OCI-LY3 (cell line): ENCODE measurements at regions not wholly inside any gene's neighbourhood (a gene's known extent, or its start where the extent isn't known, plus 50 kb on each side); places are given as distances from the start of the nearest gene placed in this dataset.

Experiments
- H2AFZ ChIP-seq: fragments of 200-600, 300-600 bp; shearing (Covaris generic); 2 replicates; pipeline ENCODE4 v1.6.0; 2014; ENCODE audit warnings: antibody characterized with exemption, low read depth, low read length
- H3K27ac ChIP-seq: fragments of 200-600, 300-600 bp; sonication (generic); 2 replicates; pipeline ENCODE4 v1.5.1; 2014; ENCODE audit warnings: mild to moderate bottlenecking, low read length, moderate library complexity, mixed read lengths
- H3K27me3 ChIP-seq: fragments of 200-600, 300-600 bp; sonication (generic); 2 replicates; pipeline ENCODE4 v1.6.1; 2014; ENCODE audit warnings: low read depth, low read length, mixed read lengths
- H3K36me3 ChIP-seq: fragments of 200-600, 300-600 bp; sonication (generic); replicated peaks from 2 replicates; pipeline ENCODE3; 2014; ENCODE audit warnings: low read depth, low read length, mixed read lengths
- H3K4me1 ChIP-seq: fragments of 300-600, 200-600 bp; sonication (generic); 2 replicates; pipeline ENCODE4 v1.6.1; 2014; ENCODE audit warnings: low read length, mixed read lengths
- H3K4me2 ChIP-seq: fragments of 200-600, 300-600 bp; sonication (generic); 2 replicates; pipeline ENCODE4 v1.6.1; 2014; ENCODE audit warnings: low read length, mixed read lengths
- H3K4me3 ChIP-seq: fragments of 300-600, 200-600 bp; sonication (generic); 2 replicates; pipeline ENCODE4 v1.5.1; 2014; ENCODE audit warnings: antibody characterized with exemption, mild to moderate bottlenecking, low read length, moderate library complexity
- H3K79me2 ChIP-seq: fragments of 300-600, 200-600 bp; shearing (Covaris generic); 2 replicates; pipeline ENCODE4 v1.6.1; 2014; ENCODE audit warnings: mild to moderate bottlenecking, low read length, mixed read lengths
- H3K9ac ChIP-seq: fragments of 300-600, 200-600 bp; shearing (Covaris generic); 2 replicates; pipeline ENCODE4 v1.6.0; 2014; ENCODE audit warnings: mild to moderate bottlenecking, low read length, moderate library complexity
- H3K9me3 ChIP-seq: fragments of 200-600, 300-600 bp; shearing (Covaris generic); 2 replicates; pipeline ENCODE4 v1.6.1; 2014; ENCODE audit warnings: low read length, mixed read lengths; ENCODE audit not compliant: insufficient read depth
- H4K20me1 ChIP-seq: fragments of 200-600, 300-600 bp; sonication (generic); 2 replicates; pipeline ENCODE4 v1.6.1; 2016; ENCODE audit warnings: low read length, mixed read lengths; ENCODE audit not compliant: insufficient read depth
- CTCF ChIP-seq: fragments of 200-600, 300-600 bp; sonication (generic); IDR thresholded peaks from 2 replicates; pipeline ENCODE4 v1.5.1; 2014; ENCODE audit warnings: antibody characterized with exemption, low read length, low read depth
- EZH2phosphoT487 ChIP-seq: fragments of 200-600 bp; shearing (Covaris generic); IDR thresholded peaks from 2 replicates; pipeline ENCODE4 v1.6.1; 2018; ENCODE audit warnings: antibody characterized with exemption, mixed run types, low read depth

GRCh38 chrX:11996810-11997209, 141.5 kb upstream of the FRMPD4 start:
- no peaks in the 10 kb centered on the region for H3K27me3 ChIP-seq
- TF ChIP-seq EZH2phosphoT487: no peak
- no peak for TF ChIP-seq CTCF
- H3K36me3 ChIP-seq: no peaks in the 10 kb centered on the region
- H3K27ac ChIP-seq: no peak overlapping the region
- H3K9ac ChIP-seq: no peak overlapping the region
- H2AFZ ChIP-seq: no peak overlapping the region
- H3K9me3 ChIP-seq: no peaks in the 10 kb centered on the region
- H3K4me2 ChIP-seq: no peak overlapping the region
- H3K4me1 ChIP-seq: peaks cover 7% of the 10 kb centered on the region
- H3K4me3 ChIP-seq: no peak overlapping the region
- H4K20me1 ChIP-seq: no peaks in the 10 kb centered on the region
- no peaks in the 10 kb centered on the region for H3K79me2 ChIP-seq

GRCh38 chrX:11998944-11999343, 139.3 kb upstream of the FRMPD4 start:
- Histone ChIP-seq H3K9ac (no peak overlapping the region), H3K4me1 (peaks cover 7% of the 10 kb centered on the region), H3K4me2 (no peak overlapping the region), H3K79me2 (no peaks in the 10 kb centered on the region), H3K27me3 (no peaks in the 10 kb centered on the region), H3K9me3 (no peaks in the 10 kb centered on the region), H3K27ac (no peak overlapping the region), H3K4me3 (no peak overlapping the region), H2AFZ (no peak overlapping the region), H3K36me3 (no peaks in the 10 kb centered on the region), H4K20me1 (no peaks in the 10 kb centered on the region)
- no peak for TF ChIP-seq CTCF
- TF ChIP-seq EZH2phosphoT487: no peak

DNA sequence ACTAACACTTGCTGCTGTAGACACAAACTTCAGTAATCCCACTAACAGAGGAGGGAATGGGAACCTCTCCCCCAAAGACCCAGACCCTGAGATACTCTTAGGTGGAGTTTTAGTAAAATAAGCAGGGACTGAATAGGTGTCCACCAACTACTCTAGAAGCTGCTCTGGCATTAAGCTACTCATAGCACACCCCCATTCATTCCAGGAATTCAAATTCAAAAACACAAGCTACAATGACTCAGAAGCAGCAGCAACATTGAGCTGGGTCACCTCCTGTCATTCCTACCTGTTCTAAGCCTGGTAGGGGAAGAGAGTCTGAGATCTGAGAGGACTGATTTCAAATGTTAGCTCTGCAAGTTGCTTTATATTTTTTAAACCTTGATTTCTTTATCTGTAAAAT, 135.4 kb upstream of the FRMPD4 start:
- Histone ChIP-seq H3K4me2 (no peak overlapping the region), H3K27ac (no peak overlapping the region), H3K9me3 (no peaks in the 10 kb centered on the region), H2AFZ (no peak overlapping the region), H3K4me1 (no peaks in the 10 kb centered on the region), H3K36me3 (no peaks in the 10 kb centered on the region), H3K4me3 (no peak overlapping the region), H4K20me1 (no peaks in the 10 kb centered on the region), H3K9ac (no peak overlapping the region), H3K27me3 (no peaks in the 10 kb centered on the region), H3K79me2 (no peaks in the 10 kb centered on the region)
- TF ChIP-seq EZH2phosphoT487 (no peak), CTCF (no peak)

- Histone ChIP-seq H3K27ac (no peak overlapping the region), H3K4me1 (no peaks in the 10 kb centered on the region), H3K36me3 (no peaks in the 10 kb centered on the region), H3K4me2 (no peak overlapping the region), H3K4me3 (no peak overlapping the region), H3K27me3 (no peaks in the 10 kb centered on the region), H3K9me3 (no peaks in the 10 kb centered on the region), H3K9ac (no peak overlapping the region), H2AFZ (no peak overlapping the region), H4K20me1 (no peaks in the 10 kb centered on the region), H3K79me2 (no peaks in the 10 kb centered on the region)
- TF ChIP-seq EZH2phosphoT487: no peak
- no peak for TF ChIP-seq CTCF
Observed at GRCh38 chrX:12007881-12008280, 130.4 kb upstream of the FRMPD4 start.
